ENCODE measurements at regions not wholly inside any gene's neighbourhood (a gene's known extent, or its start where the extent isn't known, plus 50 kb on each side); places are given as distances from the start of the nearest gene placed in this dataset.

GRCh38 chr3:74847093-74847492 is 232.6 kb upstream of the CNTN3 start:
- intact Hi-C loops (cut with micrococcal nuclease), result no loop called here

DNA sequence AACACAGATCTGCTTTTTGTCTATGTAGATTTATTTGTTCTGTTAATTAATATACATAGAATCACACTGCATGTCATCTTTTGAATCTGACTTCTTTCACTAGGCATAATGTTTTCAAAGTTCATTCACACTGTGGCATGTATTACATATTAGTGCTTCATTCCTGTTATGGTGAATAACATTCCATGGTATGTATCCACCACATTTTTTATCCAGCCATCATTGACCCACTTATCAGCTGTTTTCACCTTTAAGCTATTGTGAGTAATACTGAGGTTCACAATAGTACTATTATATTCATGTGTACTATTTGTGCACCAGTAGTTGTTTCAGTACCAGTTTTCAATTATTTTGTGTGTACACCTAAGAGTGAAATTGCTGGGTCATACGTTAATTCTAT is 230.6 kb upstream of the CNTN3 start:
- no peaks in the 10 kb centered on the region for H3K27me3 Mint-ChIP-seq (ENCODE audit: low read depth in 3 of 3)
- peaks cover 0 to 2% (median 0%) of the 10 kb centered on the region in 7 donors for H3K9me3 Mint-ChIP-seq
- Histone ChIP-seq H2AFZ (ENCODE audit: insufficient read depth, low read depth, low read length, poor library complexity, severe bottlenecking) (no peak overlapping the region), H3K9ac (ENCODE audit: insufficient read depth, low read length, poor library complexity, severe bottlenecking) (no peak overlapping the region), H3K9me3 (replicated peaks in 1 of 2; ENCODE audit: control insufficient read depth in 1 of 2, insufficient read depth in 1 of 2, low read length in 2 of 2) (peaks cover 0 to 4% of the 10 kb centered on the region in 2 donors), H3K4me3 (replicated peaks in 1 of 3; ENCODE audit: low read depth in 2 of 3, low read length in 3 of 3) (no peak overlapping the region), H3K4me2 (replicated peaks; ENCODE audit: extremely low read depth, low read length, poor library complexity, severe bottlenecking) (no peak overlapping the region), H3K4me1 (ENCODE audit: control insufficient read depth in 1 of 2, insufficient read depth in 2 of 2, low read length in 2 of 2) (no peaks in the 10 kb centered on the region), H3K27ac (ENCODE audit: low read depth in 1 of 2, low read length in 2 of 2) (no peak overlapping the region), H4K20me1 (ENCODE audit: insufficient read depth, low read length) (no peaks in the 10 kb centered on the region), H3K36me3 (replicated peaks in 1 of 2; ENCODE audit: control insufficient read depth in 1 of 2, insufficient read depth in 2 of 2, low read length in 2 of 2) (no peaks in the 10 kb centered on the region), H3K79me2 (ENCODE audit: insufficient read depth, low read length) (no peaks in the 10 kb centered on the region), H3K27me3 (ENCODE audit: control insufficient read depth in 2 of 2, insufficient read depth in 2 of 2, low read length in 2 of 2) (no peaks in the 10 kb centered on the region)
- H3K27ac Mint-ChIP-seq, result no peak overlapping the region
- H3K36me3 Mint-ChIP-seq, result no peaks in the 10 kb centered on the region
- H3K4me3 Mint-ChIP-seq, result no peak overlapping the region
- intact Hi-C loops (cut with micrococcal nuclease), result no loop called here
- no CpG with 5 or more reads among the region's 1 CpG for WGBS (ENCODE audit: insufficient coverage)
- DNase-seq, result no peak
- no peak for TF ChIP-seq CTCF (IDR thresholded peaks at IDR 0.05)
- no peaks in the 10 kb centered on the region for H3K4me1 Mint-ChIP-seq

More at GRCh38 chr3:74847093-74847492, 232.6 kb upstream of the CNTN3 start:
- H3K27ac ChIP-seq (ENCODE audit: low read depth in 1 of 2, low read length in 2 of 2), result no peak overlapping the region
- no peak overlapping the region for H3K27ac Mint-ChIP-seq
- no peaks in the 10 kb centered on the region for H3K4me1 Mint-ChIP-seq
- H3K79me2 ChIP-seq (ENCODE audit: insufficient read depth, low read length), result no peaks in the 10 kb centered on the region
- no peak for TF ChIP-seq CTCF (IDR thresholded peaks at IDR 0.05)
- no peaks in the 10 kb centered on the region for H3K27me3 ChIP-seq (ENCODE audit: control insufficient read depth in 2 of 2, insufficient read depth in 2 of 2, low read length in 2 of 2)
- H3K4me3 ChIP-seq (replicated peaks in 1 of 3; ENCODE audit: low read depth in 2 of 3, low read length in 3 of 3), result no peak overlapping the region
- H4K20me1 ChIP-seq (ENCODE audit: insufficient read depth, low read length), result no peaks in the 10 kb centered on the region
- WGBS (ENCODE audit: insufficient coverage), result 100% methylated on average over 1 of the region's 4 CpGs
- H2AFZ ChIP-seq (ENCODE audit: insufficient read depth, low read depth, low read length, poor library complexity, severe bottlenecking), result no peak overlapping the region
- no peak overlapping the region for H3K4me2 ChIP-seq (replicated peaks; ENCODE audit: extremely low read depth, low read length, poor library complexity, severe bottlenecking)
- H3K36me3 Mint-ChIP-seq, result no peaks in the 10 kb centered on the region
- no peaks in the 10 kb centered on the region for H3K4me1 ChIP-seq (ENCODE audit: control insufficient read depth in 1 of 2, insufficient read depth in 2 of 2, low read length in 2 of 2)
- no peak overlapping the region for H3K4me3 Mint-ChIP-seq
- no peak overlapping the region for H3K9ac ChIP-seq (ENCODE audit: insufficient read depth, low read length, poor library complexity, severe bottlenecking)
- no peaks in the 10 kb centered on the region for H3K36me3 ChIP-seq (replicated peaks in 1 of 2; ENCODE audit: control insufficient read depth in 1 of 2, insufficient read depth in 2 of 2, low read length in 2 of 2)
- no peak for DNase-seq
- H3K9me3 ChIP-seq (replicated peaks in 1 of 2; ENCODE audit: control insufficient read depth in 1 of 2, insufficient read depth in 1 of 2, low read length in 2 of 2), result peaks cover 0 to 4% of the 10 kb centered on the region in 2 donors
- H3K27me3 Mint-ChIP-seq (ENCODE audit: low read depth in 3 of 3), result no peaks in the 10 kb centered on the region
- H3K9me3 Mint-ChIP-seq, result peaks cover 0 to 1% (median 0%) of the 10 kb centered on the region in 7 donors

Measured in CD14-positive monocyte (primary cell).